Activated naive CD8-positive, alpha-beta T cell (primary cell): ENCODE measurements at regions not wholly inside any gene's neighbourhood (a gene's known extent, or its start where the extent isn't known, plus 50 kb on each side); places are given as distances from the start of the nearest gene placed in this dataset.

Experiments
- H3K27ac Mint-ChIP-seq: one replicate; pipeline ENCODE4 v1.8.0; 2021; ENCODE audit warnings: mixed read lengths
- H3K27me3 Mint-ChIP-seq: one replicate; pipeline ENCODE4 v1.8.0; 2021; ENCODE audit warnings: mixed read lengths
- H3K36me3 Mint-ChIP-seq: one replicate; pipeline ENCODE4 v1.8.0; 2021; ENCODE audit warnings: mixed read lengths
- H3K4me1 Mint-ChIP-seq: one replicate; pipeline ENCODE4 v1.8.0; 2021; ENCODE audit warnings: low read depth, mixed read lengths
- H3K4me3 Mint-ChIP-seq: one replicate; pipeline ENCODE4 v1.8.0; 2021; ENCODE audit warnings: mild to moderate bottlenecking, mixed read lengths
- H3K9me3 Mint-ChIP-seq: one replicate; pipeline ENCODE4 v1.8.0; 2021; ENCODE audit warnings: low read depth, mixed read lengths

DNA sequence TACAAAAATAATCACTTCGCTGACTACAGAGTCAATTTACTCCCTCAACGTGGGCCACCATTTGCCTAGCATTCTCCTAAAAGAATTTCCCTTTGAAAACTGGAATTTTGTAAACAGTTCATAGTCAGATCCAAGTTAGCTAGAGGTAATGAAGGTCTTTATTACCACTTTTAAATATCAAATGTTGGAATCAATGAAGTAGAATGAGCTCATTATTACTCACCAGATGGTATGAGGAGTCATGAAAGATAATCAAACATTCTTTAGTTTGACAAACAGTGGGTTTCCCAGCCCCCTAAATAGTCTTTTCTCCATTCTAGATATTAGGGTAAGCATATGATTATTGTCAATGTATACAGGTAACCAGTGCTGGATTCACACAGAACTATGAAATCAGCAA lies 455.7 kb upstream of the THBS1 start:
- Mint-ChIP-seq H3K27me3 (peaks cover 9% of the 10 kb centered on the region), H3K36me3 (no peaks in the 10 kb centered on the region), H3K27ac (no peak overlapping the region), H3K4me3 (no peak overlapping the region), H3K9me3 (no peaks in the 10 kb centered on the region), H3K4me1 (peaks cover 3% of the 10 kb centered on the region)

DNA sequence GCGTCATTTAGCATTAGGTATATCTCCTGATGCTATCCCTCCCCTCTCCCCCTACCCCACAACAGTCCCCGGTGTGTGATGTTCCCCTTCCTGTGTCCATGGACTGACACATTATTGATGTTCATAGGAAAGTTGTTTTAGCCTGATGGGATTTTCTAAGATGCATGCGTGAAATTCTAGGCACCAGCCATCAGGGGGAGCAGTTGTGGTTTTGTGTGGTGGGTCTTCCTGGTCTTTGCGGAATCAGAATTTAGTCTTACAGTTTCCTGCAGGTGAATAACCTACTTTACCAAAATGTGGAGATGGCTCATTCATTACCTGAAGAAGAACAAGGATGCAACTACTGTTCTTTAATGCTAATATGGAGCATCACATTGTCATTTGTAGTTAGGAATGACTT lies 455.0 kb upstream of the THBS1 start:
- H3K36me3 Mint-ChIP-seq = no peaks in the 10 kb centered on the region
- H3K27me3 Mint-ChIP-seq = peaks cover 9% of the 10 kb centered on the region
- H3K4me1 Mint-ChIP-seq = peaks cover 3% of the 10 kb centered on the region
- no peak overlapping the region for H3K27ac Mint-ChIP-seq
- no peaks in the 10 kb centered on the region for H3K9me3 Mint-ChIP-seq
- no peak overlapping the region for H3K4me3 Mint-ChIP-seq

GRCh38 chr15:39127151-39127790 lies 453.6 kb upstream of the THBS1 start:
- H3K9me3 Mint-ChIP-seq = no peaks in the 10 kb centered on the region
- H3K4me1 Mint-ChIP-seq = peaks cover 3% of the 10 kb centered on the region
- H3K27me3 Mint-ChIP-seq = peaks cover 11% of the 10 kb centered on the region
- H3K4me3 Mint-ChIP-seq = no peak overlapping the region
- H3K36me3 Mint-ChIP-seq = no peaks in the 10 kb centered on the region
- H3K27ac Mint-ChIP-seq = no peak overlapping the region

GRCh38 chr15:39127925-39128617 lies 452.8 kb upstream of the THBS1 start:
- no peak overlapping the region for H3K4me3 Mint-ChIP-seq
- H3K27me3 Mint-ChIP-seq = peaks cover 11% of the 10 kb centered on the region
- H3K4me1 Mint-ChIP-seq = peaks cover 3% of the 10 kb centered on the region
- no peaks in the 10 kb centered on the region for H3K9me3 Mint-ChIP-seq
- H3K36me3 Mint-ChIP-seq = no peaks in the 10 kb centered on the region
- no peak overlapping the region for H3K27ac Mint-ChIP-seq

DNA sequence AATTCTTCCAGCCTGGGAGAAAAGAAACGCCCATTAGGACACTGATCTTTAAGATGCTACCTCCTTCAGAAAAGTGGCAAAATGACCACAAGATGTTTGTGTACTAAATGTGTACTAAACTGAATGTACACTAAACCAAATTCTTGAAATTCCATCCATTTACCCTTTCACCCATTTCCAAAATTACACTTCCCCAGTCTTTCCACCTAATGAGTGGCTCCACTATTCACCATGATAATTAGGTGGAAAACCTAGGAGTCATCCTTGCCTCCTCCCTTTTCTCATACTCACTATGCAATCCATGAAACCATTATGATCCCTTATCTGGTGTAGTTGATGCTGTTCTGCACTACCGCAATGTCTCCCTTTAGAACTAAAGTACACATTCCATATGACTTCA lies 452.1 kb upstream of the THBS1 start:
- Mint-ChIP-seq H3K4me1 (peaks cover 3% of the 10 kb centered on the region), H3K36me3 (no peaks in the 10 kb centered on the region), H3K9me3 (no peaks in the 10 kb centered on the region), H3K4me3 (no peak overlapping the region), H3K27me3 (peaks cover 9% of the 10 kb centered on the region), H3K27ac (no peak overlapping the region)

- Mint-ChIP-seq H3K9me3 (no peaks in the 10 kb centered on the region), H3K27ac (no peak overlapping the region), H3K4me1 (peaks cover 3% of the 10 kb centered on the region), H3K36me3 (no peaks in the 10 kb centered on the region), H3K4me3 (no peak overlapping the region), H3K27me3 (peaks cover 3% of the 10 kb centered on the region)
These were observed 450.1 kb upstream of the THBS1 start for GRCh38 chr15:39130556-39131379.

DNA sequence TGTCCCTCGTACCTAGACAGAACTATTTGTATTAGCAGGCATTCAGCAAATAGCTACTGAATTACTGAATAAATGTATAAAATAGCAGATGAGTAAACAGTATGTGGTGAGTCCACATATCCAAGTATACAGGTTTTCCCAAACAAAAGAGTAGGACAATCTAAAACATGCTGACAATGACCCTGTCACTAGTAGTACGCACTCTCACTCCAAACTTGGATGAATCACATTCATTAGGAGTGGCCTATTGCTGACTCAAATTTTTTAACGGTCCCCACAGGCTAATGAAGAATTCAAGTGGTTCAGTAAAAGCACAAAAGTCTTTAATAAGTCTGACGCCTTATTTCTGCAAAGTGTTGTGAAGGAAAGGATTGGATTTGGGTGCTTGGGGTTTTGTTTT lies 449.3 kb upstream of the THBS1 start:
- Mint-ChIP-seq H3K4me3 (no peak overlapping the region), H3K27ac (no peak overlapping the region), H3K9me3 (no peaks in the 10 kb centered on the region), H3K36me3 (no peaks in the 10 kb centered on the region), H3K27me3 (peaks cover 3% of the 10 kb centered on the region), H3K4me1 (no peaks in the 10 kb centered on the region)

- H3K27ac Mint-ChIP-seq = no peak overlapping the region
- no peaks in the 10 kb centered on the region for H3K4me1 Mint-ChIP-seq
- H3K27me3 Mint-ChIP-seq = peaks cover 3% of the 10 kb centered on the region
- H3K9me3 Mint-ChIP-seq = no peaks in the 10 kb centered on the region
- H3K4me3 Mint-ChIP-seq = no peak overlapping the region
- H3K36me3 Mint-ChIP-seq = no peaks in the 10 kb centered on the region
These were observed 448.8 kb upstream of the THBS1 start for GRCh38 chr15:39132070-39132469.

DNA sequence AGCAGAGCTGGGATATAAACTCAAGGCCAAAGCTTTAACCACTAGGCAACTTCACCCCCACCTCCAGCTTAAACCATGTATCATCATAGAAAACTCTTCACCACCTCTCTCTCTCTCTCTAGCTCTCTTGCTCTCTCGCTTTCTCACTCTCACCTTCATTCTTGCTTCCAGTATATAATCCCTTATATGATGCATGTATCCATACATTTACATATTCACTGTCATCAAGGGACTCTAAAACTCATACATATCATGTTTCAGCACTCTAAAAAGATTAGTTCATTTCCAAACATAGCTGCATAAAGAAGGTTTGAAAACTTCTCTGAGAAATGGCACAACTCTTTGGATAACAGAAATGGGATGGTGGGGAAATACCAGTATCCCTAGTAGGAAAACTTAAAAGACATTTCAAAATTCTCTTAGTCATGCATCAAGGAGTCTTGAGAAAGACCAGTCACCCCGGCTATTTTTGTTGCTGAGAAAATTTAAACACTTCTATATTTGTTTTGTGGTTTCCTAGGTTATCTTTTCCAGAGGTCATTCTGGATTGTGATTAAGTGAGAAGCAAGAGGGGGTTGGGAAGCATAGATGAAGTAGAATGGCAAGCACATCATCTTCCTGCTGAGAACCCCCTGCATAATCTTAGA lies 447.8 kb upstream of the THBS1 start:
- no peaks in the 10 kb centered on the region for H3K9me3 Mint-ChIP-seq
- peaks cover 5% of the 10 kb centered on the region for H3K27me3 Mint-ChIP-seq
- H3K27ac Mint-ChIP-seq = no peak overlapping the region
- no peak overlapping the region for H3K4me3 Mint-ChIP-seq
- no peaks in the 10 kb centered on the region for H3K4me1 Mint-ChIP-seq
- H3K36me3 Mint-ChIP-seq = no peaks in the 10 kb centered on the region

- H3K4me1 Mint-ChIP-seq = no peaks in the 10 kb centered on the region
- no peak overlapping the region for H3K4me3 Mint-ChIP-seq
- no peak overlapping the region for H3K27ac Mint-ChIP-seq
- H3K9me3 Mint-ChIP-seq = no peaks in the 10 kb centered on the region
- H3K27me3 Mint-ChIP-seq = peaks cover 5% of the 10 kb centered on the region
- no peaks in the 10 kb centered on the region for H3K36me3 Mint-ChIP-seq
These were observed 446.6 kb upstream of the THBS1 start for GRCh38 chr15:39134282-39134681.

- no peaks in the 10 kb centered on the region for H3K9me3 Mint-ChIP-seq
- peaks cover 4% of the 10 kb centered on the region for H3K27me3 Mint-ChIP-seq
- H3K36me3 Mint-ChIP-seq = no peaks in the 10 kb centered on the region
- no peak overlapping the region for H3K4me3 Mint-ChIP-seq
- H3K4me1 Mint-ChIP-seq = no peaks in the 10 kb centered on the region
- H3K27ac Mint-ChIP-seq = no peak overlapping the region
These were observed 444.9 kb upstream of the THBS1 start for GRCh38 chr15:39135989-39136388.

- no peaks in the 10 kb centered on the region for H3K9me3 Mint-ChIP-seq
- no peak overlapping the region for H3K4me3 Mint-ChIP-seq
These were observed 441.3 kb upstream of the THBS1 start for GRCh38 chr15:39139431-39140059.

GRCh38 chr15:39140060-39140604 lies 440.7 kb upstream of the THBS1 start:
- peaks cover 14% of the 10 kb centered on the region for H3K4me1 Mint-ChIP-seq
- no peak overlapping the region for H3K27ac Mint-ChIP-seq

More at GRCh38 chr15:39139431-39140059, 441.3 kb upstream of the THBS1 start:
- Mint-ChIP-seq H3K4me1 (peaks cover 8% of the 10 kb centered on the region), H3K36me3 (no peaks in the 10 kb centered on the region), H3K27ac (no peak overlapping the region), H3K27me3 (peaks cover 2% of the 10 kb centered on the region)

DNA sequence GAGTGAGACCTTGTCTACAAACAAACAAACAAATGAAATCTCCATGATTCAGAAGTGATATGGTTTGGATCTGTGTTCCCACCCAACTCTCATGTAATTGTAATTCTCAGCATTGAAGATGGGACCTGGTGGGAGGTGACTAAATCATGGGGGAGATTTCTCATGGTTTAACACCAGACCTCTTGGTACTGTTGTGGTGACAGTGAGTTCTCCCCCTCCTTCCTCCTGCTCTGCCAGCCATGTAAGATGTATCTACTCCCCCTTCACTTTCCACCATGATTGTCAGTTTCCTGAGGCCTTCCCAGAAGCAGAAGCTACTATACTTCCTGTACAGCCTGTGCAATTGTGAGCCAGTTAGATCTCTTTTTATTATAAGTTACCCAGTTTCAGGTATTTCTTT lies 438.4 kb upstream of the THBS1 start:
- H3K27me3 Mint-ChIP-seq = peaks cover 2% of the 10 kb centered on the region
- no peaks in the 10 kb centered on the region for H3K9me3 Mint-ChIP-seq
- H3K4me3 Mint-ChIP-seq = no peak overlapping the region
- H3K4me1 Mint-ChIP-seq = peaks cover 21% of the 10 kb centered on the region
- no peaks in the 10 kb centered on the region for H3K36me3 Mint-ChIP-seq
- peak overlapping the region; percentile 1 for H3K27ac Mint-ChIP-seq

More at GRCh38 chr15:39140060-39140604, 440.7 kb upstream of the THBS1 start:
- Mint-ChIP-seq H3K27me3 (peaks cover 2% of the 10 kb centered on the region), H3K9me3 (no peaks in the 10 kb centered on the region), H3K36me3 (no peaks in the 10 kb centered on the region), H3K4me3 (no peak overlapping the region)
